Activated T-helper 2 cell treated with anti-CD3 and anti-CD28 coated beads, Interferon-gamma antibody, Interleukin-2, Interleukin-4, amounts not matched to agents 10 μg/mL and 5 μg/mL and 100 μg/mL, durations not matched to agents 14 hours and 24 hours and 36 hours (primary cell): ENCODE measurements at regions not wholly inside any gene's neighbourhood (a gene's known extent, or its start where the extent isn't known, plus 50 kb on each side); places are given as distances from the start of the nearest gene placed in this dataset.
A peak's percentile ranks its signal among the peaks of the same experiment; 100 is the strongest.

Experiments
- DNase-seq: peaks from one replicate; pipeline ENCODE4 v3.0.0; 2021; ENCODE audit warnings: low spot score
- H3K27ac Mint-ChIP-seq: one replicate; pipeline ENCODE4 v1.8.0; 2021; ENCODE audit warnings: mixed read lengths
- H3K27me3 Mint-ChIP-seq: one replicate; pipeline ENCODE4 v1.8.0; 2021; ENCODE audit warnings: low read depth, mixed read lengths
- H3K36me3 Mint-ChIP-seq: one replicate; pipeline ENCODE4 v1.8.0; 2021; ENCODE audit warnings: low read depth, mixed read lengths
- H3K4me1 Mint-ChIP-seq: one replicate; pipeline ENCODE4 v1.8.0; 2021; ENCODE audit warnings: low read depth, mixed read lengths
- H3K4me3 Mint-ChIP-seq: one replicate; pipeline ENCODE4 v1.8.0; 2021; ENCODE audit warnings: low read depth, mild to moderate bottlenecking, moderate library complexity, mixed read lengths
- H3K9me3 Mint-ChIP-seq: one replicate; pipeline ENCODE4 v1.8.0; 2021; ENCODE audit warnings: mixed read lengths
- intact Hi-C: fragments of 100-400 bp; cut with micrococcal nuclease; formaldehyde crosslinking; loops from one replicate; pipeline ENCODE4 v1.15.1; 2023

- intact Hi-C loops, result no loop called here
- Mint-ChIP-seq H3K4me1 (no peaks in the 10 kb centered on the region), H3K36me3 (no peaks in the 10 kb centered on the region), H3K9me3 (no peaks in the 10 kb centered on the region), H3K27me3 (peaks cover 28% of the 10 kb centered on the region), H3K4me3 (no peak overlapping the region), H3K27ac (no peak overlapping the region)
- no peak for DNase-seq
Observed at GRCh38 chr6:169837529-169838250, 86.3 kb downstream of the ERMARD start.

- DNase-seq, result no peak
- Mint-ChIP-seq H3K27me3 (peaks cover 36% of the 10 kb centered on the region), H3K27ac (no peak overlapping the region), H3K36me3 (no peaks in the 10 kb centered on the region), H3K9me3 (no peaks in the 10 kb centered on the region), H3K4me3 (no peak overlapping the region), H3K4me1 (peaks cover 2% of the 10 kb centered on the region)
- intact Hi-C loops, result no loop called here
Observed at GRCh38 chr6:169833258-169833794, 81.9 kb downstream of the ERMARD start.

GRCh38 chr6:169832247-169832948, 81.0 kb downstream of the ERMARD start:
- no peaks in the 10 kb centered on the region for H3K9me3 Mint-ChIP-seq
- no peak overlapping the region for H3K4me3 Mint-ChIP-seq
- H3K27me3 Mint-ChIP-seq, result peaks cover 37% of the 10 kb centered on the region
- no peak overlapping the region for H3K27ac Mint-ChIP-seq
- intact Hi-C loops, result no loop called here
- no peaks in the 10 kb centered on the region for H3K36me3 Mint-ChIP-seq
- DNase-seq, result no peak
- peaks cover 2% of the 10 kb centered on the region for H3K4me1 Mint-ChIP-seq

GRCh38 chr6:169831450-169832246, 80.2 kb downstream of the ERMARD start:
- no peaks in the 10 kb centered on the region for H3K9me3 Mint-ChIP-seq
- no peak overlapping the region for H3K4me3 Mint-ChIP-seq
- intact Hi-C loops, result loop anchor here (1.0 to 2.0 kb wide), 3 partner anchors 461 to 698 kb away; no protein-coding TSS in a partner anchor
- H3K36me3 Mint-ChIP-seq, result no peaks in the 10 kb centered on the region
- H3K27me3 Mint-ChIP-seq, result peaks cover 38% of the 10 kb centered on the region
- H3K27ac Mint-ChIP-seq, result no peak overlapping the region
- peaks cover 2% of the 10 kb centered on the region for H3K4me1 Mint-ChIP-seq
- peak; percentile 48 for DNase-seq
